ENCODE measurements at regions not wholly inside any gene's neighbourhood (a gene's known extent, or its start where the extent isn't known, plus 50 kb on each side); places are given as distances from the start of the nearest gene placed in this dataset.

- no peak for DNase-seq (ENCODE audit: low read depth in 2 of 2)
Measured at GRCh38 chr11:69545976-69546617, 64.6 kb downstream of the LINC01488 start.

- peak; percentile 33 to 55 for DNase-seq (ENCODE audit: low read depth in 2 of 2)
Measured at GRCh38 chr11:69546735-69547370, 65.4 kb downstream of the LINC01488 start.

- no peak for DNase-seq (ENCODE audit: low read depth in 2 of 2)
Measured at GRCh38 chr11:69550846-69551245, 69.4 kb downstream of the LINC01488 start.

- DNase-seq (ENCODE audit: low read depth in 2 of 2): no peak
Measured at GRCh38 chr11:69551963-69552362, 70.5 kb downstream of the LINC01488 start.

GRCh38 chr11:69552951-69553350, 71.5 kb downstream of the LINC01488 start:
- no peak for DNase-seq (ENCODE audit: low read depth in 2 of 2)

- DNase-seq (ENCODE audit: low read depth in 2 of 2): no peak
Measured at GRCh38 chr11:69553416-69554357, 72.2 kb downstream of the LINC01488 start.

- DNase-seq (ENCODE audit: low read depth in 2 of 2): no peak
Measured at GRCh38 chr11:69554849-69555248, 73.4 kb downstream of the LINC01488 start.

GRCh38 chr11:69557266-69557665, 75.8 kb downstream of the LINC01488 start:
- DNase-seq (ENCODE audit: low read depth in 2 of 2): no peak

GRCh38 chr11:69558519-69558941, 77.1 kb downstream of the LINC01488 start:
- peak; percentile 10 for DNase-seq (ENCODE audit: low read depth in 2 of 2)

- DNase-seq (ENCODE audit: low read depth in 2 of 2): no peak
Measured at GRCh38 chr11:69559181-69559580, 77.7 kb downstream of the LINC01488 start.

- no peak for DNase-seq (ENCODE audit: low read depth in 2 of 2)
Measured at GRCh38 chr11:69560141-69560790, 78.8 kb downstream of the LINC01488 start.

- DNase-seq (ENCODE audit: low read depth in 2 of 2): no peak
Measured at GRCh38 chr11:69562302-69562701, 78.7 kb upstream of the CCND1 start.

GRCh38 chr11:69562816-69563215, 78.1 kb upstream of the CCND1 start:
- no peak for DNase-seq (ENCODE audit: low read depth in 2 of 2)

GRCh38 chr11:69563306-69563705, 77.7 kb upstream of the CCND1 start:
- DNase-seq (ENCODE audit: low read depth in 2 of 2): no peak

- DNase-seq (ENCODE audit: low read depth in 2 of 2): no peak
Measured at GRCh38 chr11:69563946-69564775, 76.8 kb upstream of the CCND1 start.

- no peak for DNase-seq (ENCODE audit: low read depth in 2 of 2)
Measured at GRCh38 chr11:69566001-69566400, 75.0 kb upstream of the CCND1 start.

GRCh38 chr11:69567951-69568808, 72.8 kb upstream of the CCND1 start:
- no peak for DNase-seq (ENCODE audit: low read depth in 2 of 2)

- no peak for DNase-seq (ENCODE audit: low read depth in 2 of 2)
Measured at GRCh38 chr11:69568809-69569097, 72.2 kb upstream of the CCND1 start.

- no peak for DNase-seq (ENCODE audit: low read depth in 2 of 2)
Measured at GRCh38 chr11:69569306-69570200, 71.4 kb upstream of the CCND1 start.

Data from activated CD4-positive, alpha-beta T cell treated with anti-CD3 and anti-CD28 coated beads for 24 hours (primary cell).